ENCODE measurements at regions not wholly inside any gene's neighbourhood (a gene's known extent, or its start where the extent isn't known, plus 50 kb on each side); places are given as distances from the start of the nearest gene placed in this dataset.

DNA sequence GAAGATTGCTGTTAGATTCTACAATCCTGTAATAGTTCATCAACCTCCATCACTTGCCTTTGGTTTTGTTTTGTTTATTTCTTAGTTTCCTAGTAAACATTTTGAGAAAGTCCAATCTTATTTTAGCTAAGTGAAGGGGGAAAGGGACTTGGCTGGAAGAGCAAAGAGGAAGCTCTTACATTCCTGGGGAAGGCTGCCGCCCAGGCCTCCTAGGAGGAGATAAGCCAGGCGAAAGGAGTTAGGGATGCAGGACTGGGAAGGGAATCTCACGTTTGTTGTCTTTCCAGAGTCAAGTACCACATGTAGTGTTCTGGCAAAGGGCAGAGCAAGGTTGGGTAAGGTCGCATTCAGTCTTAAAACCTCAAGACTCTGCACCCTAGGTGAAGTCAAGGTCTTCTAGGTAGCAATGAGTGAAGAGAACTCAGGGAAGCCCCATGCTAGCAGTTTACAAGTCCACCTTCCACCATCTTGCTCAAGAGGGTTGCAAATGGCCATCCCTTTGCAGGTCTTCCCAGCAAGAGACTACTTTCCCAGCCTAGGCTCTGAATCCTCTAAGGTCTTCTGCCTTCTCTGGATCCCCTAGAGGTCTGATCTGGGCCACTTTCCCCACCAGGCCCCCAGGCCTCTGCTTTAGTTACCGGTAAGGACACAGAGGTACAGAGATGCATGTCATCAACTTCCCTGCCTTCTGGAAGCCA lies 320.7 kb downstream of the CYP26B1 start:
- DNase-seq (ENCODE audit: low read depth, low spot score) = no peak
- no peak overlapping the region for H3K4me3 ChIP-seq (ENCODE audit: low read depth, low read length)
- TF ChIP-seq, protein P1, sequence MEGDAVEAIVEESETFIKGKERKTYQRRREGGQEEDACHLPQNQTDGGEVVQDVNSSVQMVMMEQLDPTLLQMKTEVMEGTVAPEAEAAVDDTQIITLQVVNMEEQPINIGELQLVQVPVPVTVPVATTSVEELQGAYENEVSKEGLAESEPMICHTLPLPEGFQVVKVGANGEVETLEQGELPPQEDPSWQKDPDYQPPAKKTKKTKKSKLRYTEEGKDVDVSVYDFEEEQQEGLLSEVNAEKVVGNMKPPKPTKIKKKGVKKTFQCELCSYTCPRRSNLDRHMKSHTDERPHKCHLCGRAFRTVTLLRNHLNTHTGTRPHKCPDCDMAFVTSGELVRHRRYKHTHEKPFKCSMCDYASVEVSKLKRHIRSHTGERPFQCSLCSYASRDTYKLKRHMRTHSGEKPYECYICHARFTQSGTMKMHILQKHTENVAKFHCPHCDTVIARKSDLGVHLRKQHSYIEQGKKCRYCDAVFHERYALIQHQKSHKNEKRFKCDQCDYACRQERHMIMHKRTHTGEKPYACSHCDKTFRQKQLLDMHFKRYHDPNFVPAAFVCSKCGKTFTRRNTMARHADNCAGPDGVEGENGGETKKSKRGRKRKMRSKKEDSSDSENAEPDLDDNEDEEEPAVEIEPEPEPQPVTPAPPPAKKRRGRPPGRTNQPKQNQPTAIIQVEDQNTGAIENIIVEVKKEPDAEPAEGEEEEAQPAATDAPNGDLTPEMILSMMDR (IDR thresholded peaks at IDR 0.05; ENCODE audit: low read depth, low read length) = no peak
- in situ Hi-C loops (cut with HindIII; ENCODE audit: low sequenced_read_pairs) = no loop called here

DNA sequence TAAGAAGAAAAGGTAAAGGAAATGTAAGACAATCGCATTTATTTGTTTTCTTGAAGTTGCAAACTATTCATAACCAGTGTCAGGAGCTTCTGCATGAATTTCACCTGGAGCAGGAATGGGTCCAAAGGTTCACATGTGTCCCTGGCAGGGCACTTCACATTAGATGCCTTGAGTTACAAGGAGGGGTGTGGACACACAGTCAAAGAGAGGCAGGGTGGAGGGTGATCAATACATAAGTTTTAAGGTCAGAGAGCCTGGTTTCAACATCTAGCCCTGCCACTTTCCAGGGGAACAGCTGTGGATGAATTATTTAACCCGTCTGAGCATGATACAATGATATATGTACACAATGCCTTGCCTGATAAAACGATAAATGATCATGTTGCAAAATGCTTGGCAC lies 321.4 kb downstream of the CYP26B1 start:
- in situ Hi-C loops (cut with HindIII; ENCODE audit: low sequenced_read_pairs) = no loop called here
- TF ChIP-seq, protein P1 (IDR thresholded peaks at IDR 0.05; ENCODE audit: low read depth, low read length) = no peak
- H3K4me3 ChIP-seq (ENCODE audit: low read depth, low read length) = no peak overlapping the region
- no peak for DNase-seq (ENCODE audit: low read depth, low spot score)

DNA sequence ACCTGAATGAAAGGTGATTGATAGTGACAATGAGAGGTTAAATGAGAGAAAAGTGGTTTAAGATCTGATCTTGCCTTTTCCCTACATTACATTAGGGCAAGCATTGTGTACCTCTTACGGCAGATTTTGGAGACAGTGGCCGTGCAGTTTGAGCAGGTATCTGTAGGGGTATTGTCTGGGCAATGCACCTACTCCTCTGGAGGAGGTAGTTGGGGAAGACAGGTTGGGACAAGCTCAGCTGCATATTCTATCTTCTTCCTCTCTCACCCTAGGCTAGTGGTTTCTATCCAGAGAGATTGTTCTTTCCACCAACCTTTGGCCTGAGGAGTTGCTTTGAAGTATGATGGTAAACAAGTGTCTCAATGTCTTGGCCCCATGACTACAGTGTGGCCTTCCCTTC lies 323.2 kb downstream of the CYP26B1 start:
- no peak overlapping the region for H3K4me3 ChIP-seq (ENCODE audit: low read depth, low read length)
- in situ Hi-C loops (cut with HindIII; ENCODE audit: low sequenced_read_pairs) = no loop called here
- TF ChIP-seq, protein P1 (IDR thresholded peaks at IDR 0.05; ENCODE audit: low read depth, low read length) = no peak
- DNase-seq (ENCODE audit: low read depth, low spot score) = no peak

DNA sequence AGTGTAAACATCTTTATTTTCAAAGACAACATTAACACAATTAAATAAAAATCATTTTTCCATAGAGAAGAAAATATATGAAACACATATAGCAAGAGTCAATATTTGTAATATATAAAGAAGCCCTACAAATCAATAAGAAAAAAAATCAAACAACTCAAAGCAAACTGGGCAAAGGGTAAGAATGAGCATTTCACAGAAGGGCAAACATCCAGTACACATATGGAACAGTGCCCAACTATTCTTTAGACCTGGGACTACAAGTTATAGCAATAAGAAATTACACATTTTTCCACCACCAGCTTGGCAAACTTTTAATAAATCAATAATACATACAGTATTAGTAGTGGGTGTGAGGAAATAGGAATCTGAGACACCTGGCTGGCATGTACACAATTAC lies 324.1 kb downstream of the CYP26B1 start:
- H3K4me3 ChIP-seq (ENCODE audit: low read depth, low read length) = no peak overlapping the region
- TF ChIP-seq, protein P1 (IDR thresholded peaks at IDR 0.05; ENCODE audit: low read depth, low read length) = no peak
- DNase-seq (ENCODE audit: low read depth, low spot score) = no peak
- in situ Hi-C loops (cut with HindIII; ENCODE audit: low sequenced_read_pairs) = no loop called here

DNA sequence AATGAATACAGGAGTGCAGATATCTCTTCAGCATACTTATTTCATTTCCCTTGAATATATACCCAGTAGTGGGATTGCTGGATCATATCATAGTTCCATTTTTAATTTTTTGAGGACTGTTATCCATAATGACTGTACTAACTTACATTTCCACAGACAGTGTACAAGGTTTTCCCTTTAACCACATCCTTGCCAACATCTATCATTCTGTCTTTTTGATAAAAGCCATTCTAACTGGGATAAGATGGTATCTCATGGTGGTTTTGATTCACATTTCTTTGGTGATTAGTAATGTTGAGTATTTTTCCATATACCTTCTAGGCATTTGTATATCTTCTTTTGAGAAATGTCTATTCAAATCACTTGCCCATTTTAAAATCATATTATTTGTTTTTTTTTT lies 325.2 kb downstream of the CYP26B1 start:
- TF ChIP-seq, protein P1 (IDR thresholded peaks at IDR 0.05; ENCODE audit: low read depth, low read length) = no peak
- in situ Hi-C loops (cut with HindIII; ENCODE audit: low sequenced_read_pairs) = no loop called here
- no peak for DNase-seq (ENCODE audit: low read depth, low spot score)
- H3K4me3 ChIP-seq (ENCODE audit: low read depth, low read length) = no peak overlapping the region

DNA sequence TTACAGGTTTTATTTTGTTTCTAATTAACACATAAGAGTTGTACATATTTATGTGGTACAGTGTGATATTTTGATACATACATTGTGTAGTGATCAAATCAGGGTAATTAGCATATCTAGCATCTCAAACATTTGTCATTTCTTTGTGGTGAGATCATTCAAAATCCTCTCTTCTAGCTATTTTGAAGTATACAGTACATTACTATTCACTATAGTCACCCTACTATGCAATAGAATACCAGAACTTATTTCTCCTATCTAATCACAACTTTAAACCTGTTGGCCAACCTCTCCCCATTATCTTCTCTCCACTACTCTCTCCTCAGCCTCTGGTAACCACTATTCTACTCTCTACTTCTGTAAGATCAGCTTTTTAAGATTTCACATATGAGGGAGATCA lies 325.8 kb downstream of the CYP26B1 start:
- in situ Hi-C loops (cut with HindIII; ENCODE audit: low sequenced_read_pairs) = no loop called here
- TF ChIP-seq, protein P1 (IDR thresholded peaks at IDR 0.05; ENCODE audit: low read depth, low read length) = no peak
- DNase-seq (ENCODE audit: low read depth, low spot score) = no peak
- H3K4me3 ChIP-seq (ENCODE audit: low read depth, low read length) = no peak overlapping the region
